ENCODE measurements at regions not wholly inside any gene's neighbourhood (a gene's known extent, or its start where the extent isn't known, plus 50 kb on each side); places are given as distances from the start of the nearest gene placed in this dataset.

GRCh38 chr2:59882822-59883221, 670.6 kb downstream of the BCL11A start:
- H3K9me3 ChIP-seq = no peaks in the 10 kb centered on the region
- H3K27me3 ChIP-seq = no peaks in the 10 kb centered on the region
- no peaks in the 10 kb centered on the region for H3K36me3 ChIP-seq
- no peak for DNase-seq (ENCODE audit: low spot score in 2 of 2)
- 74% methylated on average over 2 of the region's 2 CpGs for WGBS
- TF ChIP-seq EP300 (IDR thresholded peaks at IDR 0.05) (no peak), CTCF (IDR thresholded peaks at IDR 0.05) (no peak), POLR2AphosphoS5 (IDR thresholded peaks at IDR 0.05) (no peak), POLR2A (IDR thresholded peaks at IDR 0.05) (no peak)
- H3K4me1 ChIP-seq = peaks cover 9% of the 10 kb centered on the region
- no peak overlapping the region for H3K4me3 ChIP-seq
- no peak overlapping the region for H3K27ac ChIP-seq

- Histone ChIP-seq H3K9me3 (no peaks in the 10 kb centered on the region), H3K36me3 (no peaks in the 10 kb centered on the region), H3K27ac (no peak overlapping the region), H3K4me3 (no peak overlapping the region), H3K27me3 (no peaks in the 10 kb centered on the region), H3K4me1 (peaks cover 4% of the 10 kb centered on the region)
- DNase-seq (ENCODE audit: low spot score in 2 of 2) = no peak
- TF ChIP-seq EP300 (IDR thresholded peaks at IDR 0.05) (no peak), CTCF (IDR thresholded peaks at IDR 0.05) (no peak)
- 83% methylated on average over 3 of the region's 3 CpGs for WGBS
Measured at GRCh38 chr2:59882279-59882678, 671.2 kb downstream of the BCL11A start.

GRCh38 chr2:59881218-59881617, 672.2 kb downstream of the BCL11A start:
- H3K27me3 ChIP-seq = no peaks in the 10 kb centered on the region
- H3K4me1 ChIP-seq = peaks cover 4% of the 10 kb centered on the region
- no peaks in the 10 kb centered on the region for H3K36me3 ChIP-seq
- no peak for DNase-seq (ENCODE audit: low spot score in 2 of 2)
- WGBS = 50% methylated on average over 1 of the region's 1 CpG
- no peaks in the 10 kb centered on the region for H3K9me3 ChIP-seq
- no peak overlapping the region for H3K27ac ChIP-seq
- TF ChIP-seq POLR2A (IDR thresholded peaks at IDR 0.05) (no peak), EP300 (IDR thresholded peaks at IDR 0.05) (no peak), POLR2AphosphoS5 (IDR thresholded peaks at IDR 0.05) (no peak)
- H3K4me3 ChIP-seq = no peak overlapping the region

- H3K27me3 ChIP-seq = no peaks in the 10 kb centered on the region
- peaks cover 4% of the 10 kb centered on the region for H3K4me1 ChIP-seq
- DNase-seq (ENCODE audit: low spot score in 2 of 2) = no peak
- WGBS = 72% methylated on average over 9 of the region's 9 CpGs
- H3K27ac ChIP-seq = no peak overlapping the region
- TF ChIP-seq POLR2AphosphoS5 (IDR thresholded peaks at IDR 0.05) = no peak
- no peak for TF ChIP-seq EP300 (IDR thresholded peaks at IDR 0.05)
- H3K36me3 ChIP-seq = no peaks in the 10 kb centered on the region
- H3K4me3 ChIP-seq = no peak overlapping the region
- H3K9me3 ChIP-seq = no peaks in the 10 kb centered on the region
Measured at GRCh38 chr2:59879700-59880131, 673.7 kb downstream of the BCL11A start.

GRCh38 chr2:59875836-59876235, 677.6 kb downstream of the BCL11A start:
- 89% methylated on average over 5 of the region's 5 CpGs for WGBS
- H3K27ac ChIP-seq = no peak overlapping the region
- DNase-seq (ENCODE audit: low spot score in 2 of 2) = no peak
- no peaks in the 10 kb centered on the region for H3K9me3 ChIP-seq
- no peaks in the 10 kb centered on the region for H3K27me3 ChIP-seq
- no peak overlapping the region for H3K4me3 ChIP-seq
- H3K4me1 ChIP-seq = no peaks in the 10 kb centered on the region
- no peak for TF ChIP-seq CTCF (IDR thresholded peaks at IDR 0.05)
- no peak for TF ChIP-seq EP300 (IDR thresholded peaks at IDR 0.05)
- TF ChIP-seq POLR2A (IDR thresholded peaks at IDR 0.05) = no peak
- no peak for TF ChIP-seq POLR2AphosphoS5 (IDR thresholded peaks at IDR 0.05)
- H3K36me3 ChIP-seq = no peaks in the 10 kb centered on the region

GRCh38 chr2:59874971-59875755, 678.3 kb downstream of the BCL11A start:
- DNase-seq (ENCODE audit: low spot score in 2 of 2) = no peak
- TF ChIP-seq POLR2A (IDR thresholded peaks at IDR 0.05) (no peak), EP300 (IDR thresholded peaks at IDR 0.05) (no peak), CTCF (IDR thresholded peaks at IDR 0.05) (no peak), POLR2AphosphoS5 (IDR thresholded peaks at IDR 0.05) (no peak)
- WGBS = 88% methylated on average over 2 of the region's 2 CpGs
- Histone ChIP-seq H3K36me3 (no peaks in the 10 kb centered on the region), H3K27ac (no peak overlapping the region), H3K4me1 (no peaks in the 10 kb centered on the region), H3K4me3 (no peak overlapping the region), H3K9me3 (no peaks in the 10 kb centered on the region), H3K27me3 (no peaks in the 10 kb centered on the region)
